Body of pancreas (tissue), 4 donors: ENCODE measurements at regions not wholly inside any gene's neighbourhood (a gene's known extent, or its start where the extent isn't known, plus 50 kb on each side); places are given as distances from the start of the nearest gene placed in this dataset.

Experiments
- ATAC-seq: fragments of 150-250 bp; one replicate; pipeline ENCODE4 v1.9.1; 2016
- DNase-seq, 4 donors: peaks; one replicate each; pipeline ENCODE4 v3.0.0-alpha.2; 2019
- H3K27ac ChIP-seq, 4 donors: fragments of 200-600 bp; sonication (generic); 1 replicate in 3 of 4; 2 replicates in 1 of 4; pipeline versions ENCODE4 v1.5.1 to v1.6.1; 2016 to 2019; ENCODE audit warnings: mild to moderate bottlenecking in 1 of 4, mixed read lengths in 1 of 4, moderate library complexity in 1 of 4
- H3K27me3 ChIP-seq, 2 donors: fragments of 200-600 bp; sonication (generic); one replicate each; pipeline ENCODE4 v1.6.0; 2016; ENCODE audit warnings: mild to moderate bottlenecking in 1 of 2
- H3K36me3 ChIP-seq, 2 donors: fragments of 200-600 bp; sonication (generic); replicated peaks in 1 of 2; 2 replicates each; pipeline ENCODE4 v1.5.1; 2016; ENCODE audit warnings: low read depth in 2 of 2; ENCODE audit not compliant: insufficient read depth in 1 of 2
- H3K4me1 ChIP-seq: fragments of 200-600 bp; sonication (generic); one replicate; pipeline ENCODE4 v1.6.0; 2016
- H3K4me3 ChIP-seq, 2 donors: fragments of 200-600 bp; sonication (generic); 1 replicate in 1 of 2; 2 replicates in 1 of 2; pipeline ENCODE4 v1.5.1; 2016 to 2019
- H3K9me3 ChIP-seq, 3 donors: fragments of 200-600 bp; sonication (generic); 1 replicate in 2 of 3; 2 replicates in 1 of 3; pipeline ENCODE4 v1.5.1; 2016
- CTCF ChIP-seq, 7 experiments: fragments of 450-650 bp in 4 of 7; fragments of 200-600 bp in 3 of 7; sonication (generic) in 3 of 7; IDR thresholded peaks; one replicate each; pipeline ENCODE4 v1.5.1; 2016 to 2019; ENCODE audit warnings: antibody characterized with exemption in 7 of 7
- POLR2A ChIP-seq, 3 donors: fragments of 450-650 bp; IDR thresholded peaks; one replicate each; pipeline ENCODE4 v1.6.1; 2016; ENCODE audit warnings: antibody characterized with exemption in 3 of 3, mild to moderate bottlenecking in 2 of 3
- WGBS, 2 donors: methylation state at CpG; one replicate each; pipeline ENCODE4 v1.1.5; 2017; 5-methylcytosine and 5-hydroxymethylcytosine counted together
- intact Hi-C: fragments of 100-400 bp; cut with DNase I; formaldehyde crosslinking; loops from one replicate; pipeline ENCODE4 v1.15.1; 2023

GRCh38 chr5:15393146-15393545 is 106.8 kb upstream of the FBXL7 start:
- no peaks in the 10 kb centered on the region for H3K9me3 ChIP-seq
- H3K36me3 ChIP-seq = no peaks in the 10 kb centered on the region
- H3K4me3 ChIP-seq = no peak overlapping the region
- TF ChIP-seq CTCF (IDR thresholded peaks at IDR 0.05) (no peak), POLR2A (IDR thresholded peaks at IDR 0.05) (no peak)
- H3K27ac ChIP-seq = no peak overlapping the region
- WGBS, 2 donors = 89 to 97% methylated on average over 1 of the region's 1 CpG
- no peak for DNase-seq
- no peaks in the 10 kb centered on the region for H3K4me1 ChIP-seq
- ATAC-seq = no peak
- intact Hi-C loops = no loop called here
- H3K27me3 ChIP-seq = no peaks in the 10 kb centered on the region

GRCh38 chr5:15391704-15392397 is 108.1 kb upstream of the FBXL7 start:
- Histone ChIP-seq H3K4me1 (no peaks in the 10 kb centered on the region), H3K36me3 (no peaks in the 10 kb centered on the region), H3K27ac (no peak overlapping the region), H3K9me3 (no peaks in the 10 kb centered on the region), H3K27me3 (no peaks in the 10 kb centered on the region), H3K4me3 (no peak overlapping the region)
- TF ChIP-seq CTCF (IDR thresholded peaks at IDR 0.05) (no peak), POLR2A (IDR thresholded peaks at IDR 0.05) (no peak)
- intact Hi-C loops = no loop called here
- no peak for ATAC-seq
- WGBS, 2 donors = 40 to 44% methylated on average over 12 of the region's 12 CpGs
- no peak for DNase-seq

- Histone ChIP-seq H3K27me3 (no peaks in the 10 kb centered on the region), H3K4me1 (no peaks in the 10 kb centered on the region), H3K4me3 (no peak overlapping the region), H3K36me3 (no peaks in the 10 kb centered on the region), H3K27ac (no peak overlapping the region), H3K9me3 (no peaks in the 10 kb centered on the region)
- DNase-seq (no peak), ATAC-seq (no peak)
- TF ChIP-seq CTCF (IDR thresholded peaks at IDR 0.05) = no peak
- no peak for TF ChIP-seq POLR2A (IDR thresholded peaks at IDR 0.05)
- intact Hi-C loops = no loop called here
- WGBS, 2 donors = 48 to 60% methylated on average over 2 of the region's 2 CpGs
These were observed 111.1 kb upstream of the FBXL7 start for GRCh38 chr5:15388866-15389265.

DNA sequence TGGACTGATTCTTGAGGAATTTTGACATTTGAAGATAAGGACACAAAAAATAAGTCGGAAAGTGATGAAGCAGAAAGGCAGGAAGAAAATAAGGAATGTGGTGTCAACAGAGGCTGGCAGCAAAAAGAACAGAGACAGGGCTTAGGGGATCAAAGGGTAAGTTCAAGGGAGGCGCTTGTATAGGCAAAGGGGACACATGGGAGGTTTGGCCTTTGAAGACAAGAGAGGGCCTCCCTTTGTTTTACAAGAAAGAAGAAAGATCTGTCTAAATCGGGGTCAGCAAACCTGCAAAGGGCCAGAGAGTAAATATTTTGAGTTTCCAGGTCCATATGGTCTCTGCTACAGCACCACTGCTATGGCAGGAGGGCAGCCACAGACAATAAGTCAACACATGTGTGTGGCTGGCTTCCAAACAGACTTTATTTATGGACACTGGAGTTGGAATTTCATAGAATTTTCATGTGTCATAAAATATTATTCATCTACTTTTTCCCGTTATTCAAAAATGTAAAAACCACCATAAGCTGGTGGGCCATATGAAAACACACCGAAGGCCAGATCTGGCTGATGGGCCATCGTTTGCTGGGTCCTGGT is 112.0 kb upstream of the FBXL7 start:
- Histone ChIP-seq H3K27ac (no peak overlapping the region), H3K4me3 (no peak overlapping the region), H3K9me3 (no peaks in the 10 kb centered on the region), H3K36me3 (no peaks in the 10 kb centered on the region), H3K27me3 (no peaks in the 10 kb centered on the region), H3K4me1 (no peaks in the 10 kb centered on the region)
- TF ChIP-seq CTCF (IDR thresholded peaks at IDR 0.05) (no peak), POLR2A (IDR thresholded peaks at IDR 0.05) (no peak)
- ATAC-seq = no peak
- no peak for DNase-seq
- 47 to 61% methylated on average over 6 of the region's 6 CpGs for WGBS, 2 donors
- intact Hi-C loops = no loop called here

- no peaks in the 10 kb centered on the region for H3K27me3 ChIP-seq
- no peak overlapping the region for H3K4me3 ChIP-seq
- intact Hi-C loops = no loop called here
- H3K9me3 ChIP-seq = no peaks in the 10 kb centered on the region
- TF ChIP-seq POLR2A (IDR thresholded peaks at IDR 0.05) (no peak), CTCF (IDR thresholded peaks at IDR 0.05) (no peak)
- no peaks in the 10 kb centered on the region for H3K36me3 ChIP-seq
- H3K27ac ChIP-seq = no peak overlapping the region
- no peak for ATAC-seq
- WGBS, 2 donors = 64 to 72% methylated on average over 3 of the region's 3 CpGs
- DNase-seq = no peak
- H3K4me1 ChIP-seq = no peaks in the 10 kb centered on the region
These were observed 113.9 kb upstream of the FBXL7 start for GRCh38 chr5:15386122-15386521.
